K562 (cell line): ENCODE measurements at regions not wholly inside any gene's neighbourhood (a gene's known extent, or its start where the extent isn't known, plus 50 kb on each side); places are given as distances from the start of the nearest gene placed in this dataset.

Experiments
- ATAC-seq: fragments of 200-7000 bp; cut with Tn5 transposase; 3 replicates; pipeline ENCODE4 v1.9.1; 2020; ENCODE audit warnings: moderate library complexity
- BruUV-seq: library from RNA; stranded (reverse); fragments of 400-500 nt; replicated peaks from 2 replicates; lab custom pipeline; 2021; lab: Mats Ljungman, UMichigan
- CTCF ChIA-PET: fragments of 300-600 bp; formaldehyde crosslinking; extraction: SDS; loops from one replicate; lab custom pipeline; 2021; ENCODE audit warnings: low intra/inter-chr PET ratio; lab: Yijun Ruan, JAX
- POLR2A ChIA-PET: fragments of 300-600, 350-650 bp; sonication (Branson Sonifier 250); formaldehyde crosslinking; extraction: SDS; loops from one replicate; lab custom pipeline; 2021; ENCODE audit warnings: antibody characterized with exemption, inconsistent platforms; lab: Yijun Ruan, JAX
- DNase-seq, 4 experiments: peaks; one replicate each; pipeline versions ENCODE4 v3.0.0 to v3.0.0-alpha.2; 2011 to 2018; ENCODE audit warnings: low spot score in 3 of 4, mixed read lengths in 3 of 4; ENCODE audit errors: extremely low read depth in 1 of 4
- FAIRE-seq: peaks from 2 replicates; lab custom pipeline; 2011; peaks lifted over from hg19 to GRCh38; lab: Jason Lieb, UNC
- H2AFZ ChIP-seq: 2 replicates; pipeline ENCODE4 v1.6.0; 2011; ENCODE audit warnings: low read depth, low read length, control low read depth, inconsistent platforms
- H3K27ac ChIP-seq: fragments of 200-600 bp; 3 replicates; pipeline ENCODE4 v1.8.0; 2011; ENCODE audit warnings: low read depth, mild to moderate bottlenecking, control low read depth, inconsistent platforms, low read length, moderate library complexity, mixed read lengths; ENCODE audit errors: extremely low read depth
- H3K27me3 ChIP-seq, 2 experiments: fragments of 300-600 bp in 1 of 2; 2 replicates in 1 of 2; 3 replicates in 1 of 2; pipeline versions ENCODE4 v1.6.0 to v1.8.0; 2011; ENCODE audit warnings: inconsistent platforms in 2 of 2, low read length in 2 of 2, mild to moderate bottlenecking in 1 of 2, mixed read lengths in 1 of 2, moderate library complexity in 1 of 2; ENCODE audit not compliant: control insufficient read depth in 2 of 2, insufficient read depth in 2 of 2
- H3K36me3 ChIP-seq: fragments of 300-600 bp; 3 replicates; pipeline ENCODE4 v1.8.0; 2011; ENCODE audit warnings: mild to moderate bottlenecking, low read length, inconsistent platforms; ENCODE audit not compliant: control insufficient read depth, insufficient read depth
- H3K4me1 ChIP-seq, 2 experiments: fragments of 200-600 bp in 1 of 2; replicated peaks in 1 of 2; 2 replicates in 1 of 2; 3 replicates in 1 of 2; pipeline versions ENCODE4 v1.5.1 to v1.8.0; 2011; ENCODE audit warnings: inconsistent platforms in 2 of 2, low read length in 2 of 2, mild to moderate bottlenecking in 1 of 2, mixed read lengths in 1 of 2, moderate library complexity in 1 of 2; ENCODE audit not compliant: control insufficient read depth in 2 of 2, insufficient read depth in 2 of 2
- H3K4me2 ChIP-seq: 2 replicates; pipeline ENCODE4 v1.6.1; 2011; ENCODE audit warnings: low read length, control low read depth, inconsistent platforms, mixed read lengths; ENCODE audit not compliant: insufficient read depth
- H3K4me3 ChIP-seq: fragments of 200-600 bp; sonication (generic), shearing (Covaris generic); 2 replicates; pipeline ENCODE4 v1.5.1; 2016; ENCODE audit warnings: control low read depth, inconsistent platforms
- H3K79me2 ChIP-seq: fragments of 200-600 bp; 3 replicates; pipeline ENCODE4 v1.8.0; 2011; ENCODE audit warnings: low read length, inconsistent platforms; ENCODE audit not compliant: control insufficient read depth, insufficient read depth
- H3K9ac ChIP-seq, 2 experiments: 2 replicates each; pipeline versions ENCODE4 v1.6.0 to v1.6.1; 2011; ENCODE audit warnings: low read depth in 2 of 2, low read length in 2 of 2, control low read depth in 1 of 2, inconsistent platforms in 1 of 2, mild to moderate bottlenecking in 1 of 2, mixed read lengths in 1 of 2; ENCODE audit not compliant: insufficient read depth in 1 of 2
- H3K9me1 ChIP-seq: one replicate; pipeline ENCODE4 v1.6.0; 2011; ENCODE audit warnings: inconsistent platforms, mild to moderate bottlenecking, low read length, moderate library complexity; ENCODE audit not compliant: control insufficient read depth, insufficient read depth
- H3K9me3 ChIP-seq: replicated peaks from 2 replicates; pipeline ENCODE4 v1.5.1; 2011; ENCODE audit warnings: low read depth, low read length, inconsistent platforms; ENCODE audit not compliant: control insufficient read depth, insufficient read depth
- H4K20me1 ChIP-seq: replicated peaks from 2 replicates; pipeline ENCODE4 v1.6.1; 2011; ENCODE audit warnings: low read length, inconsistent platforms, mixed read lengths; ENCODE audit not compliant: control insufficient read depth, insufficient read depth
- CEBPG ChIP-seq, 3 experiments: fragments of 200-800 bp in 1 of 3; sonication (Bioruptor generic) in 1 of 3; sonication (generic) in 1 of 3; formaldehyde crosslinking in 1 of 3; IDR thresholded peaks in 2 of 3; conservative IDR thresholded peaks in 1 of 3; 2 replicates each; pipeline versions ENCODE4 v1.6.1 to v1.8.0; 2016 to 2022; ENCODE audit warnings: missing compliant biosample characterization in 2 of 3, missing genetic modification characterization in 2 of 3, mild to moderate bottlenecking in 1 of 3, missing genetic modification reagents in 1 of 3
- CLOCK ChIP-seq: fragments of 250-450 bp; sonication (Bioruptor Pico); IDR thresholded peaks from 2 replicates; pipeline ENCODE4 v1.4.0; 2020; ENCODE audit warnings: mild to moderate bottlenecking, moderate library complexity, borderline replicate concordance
- DDX20 ChIP-seq: fragments of 450-650 bp; IDR thresholded peaks from 2 replicates; pipeline ENCODE4 v1.6.1; 2016; ENCODE audit warnings: missing genetic modification characterization, low read depth, mild to moderate bottlenecking, missing compliant biosample characterization, moderate library complexity
- ELF2 ChIP-seq: fragments of 250-450 bp; sonication (Bioruptor Pico); IDR thresholded peaks from 2 replicates; pipeline ENCODE4 v1.5.0; 2021; ENCODE audit warnings: mild to moderate bottlenecking
- EWSR1 ChIP-seq: fragments of 450-650 bp; IDR thresholded peaks from 2 replicates; pipeline ENCODE4 v1.6.1; 2018; ENCODE audit warnings: borderline replicate concordance, mild to moderate bottlenecking, low read depth, moderate library complexity; ENCODE audit not compliant: partially characterized antibody
- HNRNPK ChIP-seq: fragments of 200-400 bp; formaldehyde crosslinking; IDR thresholded peaks from one replicate; pipeline ENCODE4 v1.6.1; 2018; ENCODE audit warnings: mild to moderate bottlenecking, low read depth, low read length; ENCODE audit not compliant: poor library complexity, severe bottlenecking
- PHB ChIP-seq: fragments of 250-450 bp; sonication (Bioruptor Pico); IDR thresholded peaks from 2 replicates; pipeline ENCODE4 v1.5.0; 2021
- ZBTB17 ChIP-seq: fragments of 450-650 bp; formaldehyde crosslinking; IDR thresholded peaks from 2 replicates; pipeline ENCODE4 v1.4.0; 2020; ENCODE audit warnings: mild to moderate bottlenecking
- ZKSCAN1 ChIP-seq: fragments of 150-350 bp; IDR thresholded peaks from 2 replicates; pipeline ENCODE4 v1.6.1; 2016; ENCODE audit warnings: low read depth, low read length
- ZNF589 ChIP-seq: fragments of 200-800 bp; sonication (Bioruptor generic); IDR thresholded peaks from 2 replicates; pipeline ENCODE4 v1.6.1; 2016; ENCODE audit warnings: low read depth, missing genetic modification characterization, missing compliant biosample characterization
- ZNF766 ChIP-seq: fragments of 200-800 bp; sonication (Bioruptor generic); conservative IDR thresholded peaks from 2 replicates; pipeline ENCODE4 v1.6.1; 2016; ENCODE audit warnings: missing genetic modification characterization, missing compliant biosample characterization
- WGBS: fragments of 100-300 bp; shearing (Covaris generic); methylation state at CpG from one replicate; pipeline ENCODE4 v1.1.6; 2016; ENCODE audit warnings: low coverage, mixed read lengths; ENCODE audit not compliant: insufficient coverage; ENCODE audit errors: missing lambda C conversion rate; 5-methylcytosine and 5-hydroxymethylcytosine counted together
- in situ Hi-C: fragments of 300-500 bp; cut with MboI; formaldehyde crosslinking; loops from 4 replicates; pipeline ENCODE4 v1.15.0; 2018; ENCODE audit warnings: inconsistent platforms, mixed read lengths
- intact Hi-C: fragments of 100-400 bp; cut with micrococcal nuclease; formaldehyde crosslinking; loops from 2 replicates; pipeline ENCODE4 v1.14.2; 2022
- TF ChIP-seq, protein P1 (sequence below): fragments of 450-650 bp; formaldehyde crosslinking; IDR thresholded peaks from 2 replicates; pipeline ENCODE4 v1.4.0; 2022; ENCODE audit warnings: mild to moderate bottlenecking, moderate library complexity
- TF ChIP-seq, protein P2 (sequence below): sonication (generic); formaldehyde crosslinking; IDR thresholded peaks from 2 replicates; pipeline ENCODE4 v1.8.0; 2022; ENCODE audit warnings: mild to moderate bottlenecking, missing genetic modification reagents, borderline replicate concordance

DNA sequence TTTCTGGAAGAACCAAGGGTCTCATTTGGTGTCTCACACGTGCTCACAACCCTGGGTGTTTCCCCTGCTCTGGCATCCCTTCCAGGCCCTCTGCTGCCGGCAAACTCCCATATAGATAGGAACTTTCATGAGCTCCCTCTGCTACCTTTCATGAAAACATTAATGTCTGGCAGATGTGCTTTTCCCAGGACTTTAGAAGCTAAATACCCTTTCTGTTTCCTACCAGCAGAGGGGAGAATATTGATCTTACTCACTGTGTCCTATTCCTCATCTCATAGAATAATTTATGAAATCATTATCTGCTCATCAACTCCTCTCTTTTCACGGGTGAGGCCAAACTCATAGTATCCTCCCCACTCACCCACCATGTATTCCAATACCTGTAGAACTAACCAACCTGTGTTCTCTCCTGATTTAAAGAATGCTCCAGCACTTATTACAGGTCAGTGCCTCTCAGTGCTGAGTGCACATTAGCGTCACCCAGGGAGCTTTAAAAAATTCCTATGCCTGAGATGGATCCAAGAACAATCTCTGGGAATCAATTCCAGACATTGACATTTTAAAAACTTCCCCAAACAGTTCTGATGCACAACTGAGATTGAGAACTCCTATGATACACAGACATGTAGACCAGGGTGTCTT lies 298.5 kb upstream of the JAG1 start:
- in situ Hi-C loops (no loop called here), intact Hi-C loops (no loop called here)
- no peaks in the 10 kb centered on the region for H3K27me3 ChIP-seq
- ATAC-seq = no peak
- no peaks in the 10 kb centered on the region for H3K9me3 ChIP-seq
- ChIA-PET CTCF (no interaction called here), POLR2A (no interaction called here)
- H3K36me3 ChIP-seq = no peaks in the 10 kb centered on the region
- TF ChIP-seq ZNF766 (CRISPR knock-in tag) (no peak), DDX20 (tag) (no peak), CEBPG (CRISPR knock-in tag; IDR thresholded peaks at IDR 0.05) (no peak), CEBPG (tag; conservative IDR thresholded peaks at IDR 0.05 in 1 of 2, IDR thresholded peaks at IDR 0.05 in 1 of 2) (no peak), ZBTB17 (no peak), ZKSCAN1 (no peak), HNRNPK (no peak), ZNF589 (CRISPR knock-in tag) (no peak), PHB (CRISPR knock-in tag) (no peak), CLOCK (CRISPR knock-in tag) (no peak), ELF2 (CRISPR knock-in tag) (no peak), EWSR1 (no peak)
- TF ChIP-seq, protein P1, sequence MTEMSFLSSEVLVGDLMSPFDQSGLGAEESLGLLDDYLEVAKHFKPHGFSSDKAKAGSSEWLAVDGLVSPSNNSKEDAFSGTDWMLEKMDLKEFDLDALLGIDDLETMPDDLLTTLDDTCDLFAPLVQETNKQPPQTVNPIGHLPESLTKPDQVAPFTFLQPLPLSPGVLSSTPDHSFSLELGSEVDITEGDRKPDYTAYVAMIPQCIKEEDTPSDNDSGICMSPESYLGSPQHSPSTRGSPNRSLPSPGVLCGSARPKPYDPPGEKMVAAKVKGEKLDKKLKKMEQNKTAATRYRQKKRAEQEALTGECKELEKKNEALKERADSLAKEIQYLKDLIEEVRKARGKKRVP (CRISPR knock-in tag) = no peak
- TF ChIP-seq, protein P2, sequence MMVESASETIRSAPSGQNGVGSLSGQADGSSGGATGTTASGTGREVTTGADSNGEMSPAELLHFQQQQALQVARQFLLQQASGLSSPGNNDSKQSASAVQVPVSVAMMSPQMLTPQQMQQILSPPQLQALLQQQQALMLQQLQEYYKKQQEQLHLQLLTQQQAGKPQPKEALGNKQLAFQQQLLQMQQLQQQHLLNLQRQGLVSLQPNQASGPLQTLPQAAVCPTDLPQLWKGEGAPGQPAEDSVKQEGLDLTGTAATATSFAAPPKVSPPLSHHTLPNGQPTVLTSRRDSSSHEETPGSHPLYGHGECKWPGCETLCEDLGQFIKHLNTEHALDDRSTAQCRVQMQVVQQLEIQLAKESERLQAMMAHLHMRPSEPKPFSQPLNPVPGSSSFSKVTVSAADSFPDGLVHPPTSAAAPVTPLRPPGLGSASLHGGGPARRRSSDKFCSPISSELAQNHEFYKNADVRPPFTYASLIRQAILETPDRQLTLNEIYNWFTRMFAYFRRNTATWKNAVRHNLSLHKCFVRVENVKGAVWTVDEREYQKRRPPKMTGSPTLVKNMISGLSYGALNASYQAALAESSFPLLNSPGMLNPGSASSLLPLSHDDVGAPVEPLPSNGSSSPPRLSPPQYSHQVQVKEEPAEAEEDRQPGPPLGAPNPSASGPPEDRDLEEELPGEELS = no peak
- H2AFZ ChIP-seq = no peak overlapping the region
- H3K9ac ChIP-seq = no peak overlapping the region
- FAIRE-seq = no peak
- H3K4me3 ChIP-seq = no peak overlapping the region
- H3K27ac ChIP-seq = no peak overlapping the region
- no peak overlapping the region for H3K4me2 ChIP-seq
- no peaks in the 10 kb centered on the region for H4K20me1 ChIP-seq
- no peaks in the 10 kb centered on the region for H3K79me2 ChIP-seq
- no peaks in the 10 kb centered on the region for H3K9me1 ChIP-seq
- no TSS peak for BruUV-seq
- no peak for DNase-seq
- WGBS = 0% methylated on average over 3 of the region's 4 CpGs
- no peaks in the 10 kb centered on the region for H3K4me1 ChIP-seq
